A549 (cell line): ENCODE measurements at regions not wholly inside any gene's neighbourhood (a gene's known extent, or its start where the extent isn't known, plus 50 kb on each side); places are given as distances from the start of the nearest gene placed in this dataset.

Source experiments
- ATAC-seq, 2 experiments: fragments of 200-7000 bp in 1 of 2; fragments of >200 bp in 1 of 2; cut with Nextera tagmentation in 1 of 2; cut with Tn5 transposase in 1 of 2; 3 replicates each; pipeline versions ENCODE4 v1.8.0 to v1.9.1; 2018 to 2020; ENCODE audit warnings: mild to moderate bottlenecking in 1 of 2, moderate library complexity in 1 of 2
- CTCF ChIA-PET: fragments of 300-600 bp; sonication (Branson Sonifier 250); formaldehyde crosslinking; extraction: SDS; loops from one replicate; lab custom pipeline; 2021; ENCODE audit warnings: antibody characterized with exemption, inconsistent platforms; lab: Yijun Ruan, JAX
- POLR2A ChIA-PET: fragments of 350-600 bp; formaldehyde crosslinking; extraction: SDS; loops from one replicate; lab custom pipeline; 2021; ENCODE audit warnings: antibody characterized with exemption, inconsistent platforms; lab: Yijun Ruan, JAX
- DNase-seq, 2 experiments: peaks; one replicate each; pipeline versions ENCODE4 v3.0.0 to v3.0.0-alpha.2; 2011 to 2016; ENCODE audit warnings: low read depth in 1 of 2, low spot score in 1 of 2
- FAIRE-seq: peaks from 2 replicates; lab custom pipeline; 2011; peaks lifted over from hg19 to GRCh38; lab: Jason Lieb, UNC
- H3K27ac ChIP-seq, 2 experiments: fragments of >200 bp; sonication (Bioruptor Twin); formaldehyde crosslinking; 3 replicates each; pipeline ENCODE4 v1.5.1; 2016 to 2017
- H3K4me1 ChIP-seq: fragments of >200 bp; sonication (Bioruptor Twin); formaldehyde crosslinking; 3 replicates; pipeline ENCODE4 v1.6.1; 2016
- H3K4me2 ChIP-seq: fragments of >200 bp; sonication (Bioruptor Twin); formaldehyde crosslinking; 3 replicates; pipeline ENCODE4 v1.6.1; 2016
- H3K4me3 ChIP-seq: fragments of >200 bp; sonication (Bioruptor Twin); formaldehyde crosslinking; 3 replicates; pipeline ENCODE4 v1.5.1; 2016
- H3K9me3 ChIP-seq: fragments of >200 bp; sonication (Bioruptor Twin); formaldehyde crosslinking; 3 replicates; pipeline ENCODE4 v1.6.1; 2016
- BCL3 ChIP-seq: fragments of >200 bp; sonication (Bioruptor Twin); formaldehyde crosslinking; IDR thresholded peaks from 3 replicates; pipeline ENCODE4 v1.6.1; 2016
- CBX8 ChIP-seq: fragments of 200-600 bp; sonication (generic); IDR thresholded peaks from 2 replicates; pipeline ENCODE4 v1.6.1; 2016
- CHD4 ChIP-seq: fragments of 200-600 bp; sonication (generic); IDR thresholded peaks from 2 replicates; pipeline ENCODE4 v1.6.1; 2016; ENCODE audit warnings: antibody characterized with exemption, mild to moderate bottlenecking, borderline replicate concordance
- CTCF ChIP-seq: fragments of >200 bp; sonication (Bioruptor Twin); formaldehyde crosslinking; IDR thresholded peaks from 3 replicates; pipeline ENCODE4 v1.5.1; 2016
- E2F6 ChIP-seq: IDR thresholded peaks from 2 replicates; pipeline ENCODE4 v1.6.1; 2012; ENCODE audit warnings: low read depth, borderline replicate concordance
- EHMT2 ChIP-seq: fragments of 200-600 bp; sonication (generic); IDR thresholded peaks from 2 replicates; pipeline ENCODE4 v1.6.1; 2016; ENCODE audit warnings: antibody characterized with exemption, low read depth, mild to moderate bottlenecking, moderate library complexity
- ELK1 ChIP-seq: fragments of 150-350 bp; IDR thresholded peaks from 2 replicates; pipeline ENCODE4 v1.6.1; 2014; ENCODE audit warnings: low read depth, mild to moderate bottlenecking, low read length
- ESRRA ChIP-seq: fragments of 150-350 bp; IDR thresholded peaks from 2 replicates; pipeline ENCODE4 v1.6.1; 2014; ENCODE audit warnings: mild to moderate bottlenecking, low read length, borderline replicate concordance
- FOXS1 ChIP-seq: fragments of 250-450 bp; sonication (Bioruptor Pico); IDR thresholded peaks from 2 replicates; pipeline ENCODE4 v1.5.0; 2020; ENCODE audit warnings: mild to moderate bottlenecking, moderate library complexity
- GATA3 ChIP-seq: IDR thresholded peaks from 2 replicates; pipeline ENCODE4 v1.6.1; 2012; ENCODE audit warnings: borderline replicate concordance
- HDAC2 ChIP-seq: fragments of 200-600 bp; sonication (generic); IDR thresholded peaks from 2 replicates; pipeline ENCODE4 v1.6.1; 2016
- HMGXB4 ChIP-seq: fragments of 250-450 bp; sonication (Bioruptor Pico); IDR thresholded peaks from 2 replicates; pipeline ENCODE4 v1.5.0; 2021; ENCODE audit warnings: mild to moderate bottlenecking, moderate library complexity, borderline replicate concordance
- HOXA7 ChIP-seq: fragments of 250-450 bp; sonication (Bioruptor Pico); IDR thresholded peaks from 2 replicates; pipeline ENCODE4 v1.5.0; 2020; ENCODE audit warnings: mild to moderate bottlenecking, moderate library complexity
- HOXB13 ChIP-seq: fragments of 250-450 bp; sonication (Bioruptor Pico); IDR thresholded peaks from 2 replicates; pipeline ENCODE4 v1.5.0; 2020; ENCODE audit warnings: low read depth, mild to moderate bottlenecking, moderate library complexity
- HOXB5 ChIP-seq: fragments of 250-450 bp; sonication (Bioruptor Pico); IDR thresholded peaks from 2 replicates; pipeline ENCODE4 v1.5.0; 2020; ENCODE audit warnings: mild to moderate bottlenecking, moderate library complexity
- JUNB ChIP-seq: fragments of >200 bp; sonication (Bioruptor Twin); formaldehyde crosslinking; IDR thresholded peaks from 2 replicates; pipeline ENCODE4 v1.6.1; 2016
- KDM1A ChIP-seq: fragments of 200-600 bp; sonication (generic); IDR thresholded peaks from 2 replicates; pipeline ENCODE4 v1.6.1; 2016; ENCODE audit warnings: low read depth, mild to moderate bottlenecking
- KDM5A ChIP-seq: fragments of 200-600 bp; sonication (generic); IDR thresholded peaks from 2 replicates; pipeline ENCODE4 v1.6.1; 2016; ENCODE audit warnings: antibody characterized with exemption, mild to moderate bottlenecking
- MYC ChIP-seq: IDR thresholded peaks from 2 replicates; pipeline ENCODE4 v1.6.1; 2012; ENCODE audit warnings: mild to moderate bottlenecking, inconsistent platforms, low read length, improper control_type of control experiment, borderline replicate concordance
- NFE2L2 ChIP-seq: fragments of 150-350 bp; conservative IDR thresholded peaks from 2 replicates; pipeline ENCODE4 v1.6.1; 2014; ENCODE audit warnings: low read length
- NPAS2 ChIP-seq: fragments of 250-450 bp; sonication (Bioruptor Pico); IDR thresholded peaks from 2 replicates; pipeline ENCODE4 v1.8.0; 2022; ENCODE audit warnings: mild to moderate bottlenecking, moderate library complexity, borderline replicate concordance
- PHF8 ChIP-seq: fragments of 200-600 bp; sonication (generic); IDR thresholded peaks from 2 replicates; pipeline ENCODE4 v1.6.1; 2016; ENCODE audit warnings: low read depth, mild to moderate bottlenecking, antibody characterized with exemption, moderate library complexity, borderline replicate concordance
- POLR2A ChIP-seq: IDR thresholded peaks from 2 replicates; pipeline ENCODE4 v1.6.1; 2012; ENCODE audit warnings: mild to moderate bottlenecking, low read length
- REST ChIP-seq: fragments of 200-600 bp; sonication (generic); IDR thresholded peaks from 2 replicates; pipeline ENCODE4 v1.6.1; 2016; ENCODE audit warnings: antibody characterized with exemption, mild to moderate bottlenecking, moderate library complexity
- SMC3 ChIP-seq: fragments of >200 bp; sonication (Bioruptor Twin); formaldehyde crosslinking; IDR thresholded peaks from 3 replicates; pipeline ENCODE4 v1.6.1; 2018; ENCODE audit warnings: inconsistent platforms
- SREBF2 ChIP-seq: fragments of 450-650 bp; IDR thresholded peaks from 2 replicates; pipeline ENCODE4 v1.6.1; 2014; ENCODE audit warnings: mild to moderate bottlenecking, moderate library complexity
- TP53 ChIP-seq: fragments of 250-450 bp; sonication (Bioruptor Pico); IDR thresholded peaks from 2 replicates; pipeline ENCODE4 v1.5.0; 2021; ENCODE audit warnings: mild to moderate bottlenecking, moderate library complexity
- WGBS: methylation state at CpG from one replicate; pipeline ENCODE4 v1.1.6; 2017; ENCODE audit errors: missing lambda C conversion rate; 5-methylcytosine and 5-hydroxymethylcytosine counted together

- Histone ChIP-seq H3K4me2 (no peak overlapping the region), H3K4me1 (no peaks in the 10 kb centered on the region), H3K9me3 (no peaks in the 10 kb centered on the region), H3K27ac (no peak overlapping the region), H3K4me3 (no peak overlapping the region)
- TF ChIP-seq CHD4 (no peak), NPAS2 (CRISPR knock-in tag) (no peak), MYC (no peak), CBX8 (no peak), POLR2A (no peak), FOXS1 (CRISPR knock-in tag) (no peak), HOXB13 (CRISPR knock-in tag) (no peak), HOXA7 (CRISPR knock-in tag) (no peak), KDM5A (no peak), PHF8 (no peak), ELK1 (no peak), HOXB5 (CRISPR knock-in tag) (no peak), BCL3 (no peak), HDAC2 (no peak), KDM1A (no peak), EHMT2 (no peak), ESRRA (no peak), REST (no peak)
- ChIA-PET POLR2A (no interaction called here), CTCF (no interaction called here)
- no peak for ATAC-seq
- FAIRE-seq, result no peak
- 38% methylated on average over 30 of the region's 33 CpGs for WGBS
- no peak for DNase-seq
These were observed 137.7 kb downstream of the SOX1 start for GRCh38 chr13:112204346-112205327.

- ChIA-PET POLR2A (no interaction called here), CTCF (no interaction called here)
- 45% methylated on average over 12 of the region's 12 CpGs for WGBS
- no peak for ATAC-seq
- Histone ChIP-seq H3K4me2 (no peak overlapping the region), H3K4me1 (no peaks in the 10 kb centered on the region), H3K9me3 (no peaks in the 10 kb centered on the region), H3K27ac (no peak overlapping the region), H3K4me3 (no peak overlapping the region)
- DNase-seq, result no peak
- no peak for FAIRE-seq
- TF ChIP-seq JUNB (no peak), CTCF (no peak), EHMT2 (no peak), SREBF2 (no peak), NFE2L2 (no peak), SMC3 (no peak), MYC (no peak), GATA3 (no peak), TP53 (CRISPR knock-in tag) (no peak), HMGXB4 (CRISPR knock-in tag) (no peak), E2F6 (no peak)
These were observed 139.0 kb downstream of the SOX1 start for GRCh38 chr13:112205990-112206389.
